Right lobe of liver (tissue), 4 donors: ENCODE measurements at regions not wholly inside any gene's neighbourhood (a gene's known extent, or its start where the extent isn't known, plus 50 kb on each side); places are given as distances from the start of the nearest gene placed in this dataset.

ENCODE experiments used
- POLR2A ChIP-seq: fragments of 450-650 bp; IDR thresholded peaks from one replicate; pipeline ENCODE4 v1.6.1; 2017; ENCODE audit warnings: antibody characterized with exemption, mild to moderate bottlenecking
- TF ChIP-seq, protein P1 (sequence below), 4 donors: fragments of 200-600 bp in 3 of 4; fragments of 450-650 bp in 1 of 4; IDR thresholded peaks; one replicate each; pipeline versions ENCODE4 v1.5.1 to v1.8.0; 2016 to 2022; ENCODE audit warnings: antibody characterized with exemption in 4 of 4, mild to moderate bottlenecking in 2 of 4
- donor health status: DM: no; HTN: no; CAD: no.
- donor health status: DM: no; HTN: no; CAD: no.
- donor health status: DM: no; HTN: yes; CAD: no.

DNA sequence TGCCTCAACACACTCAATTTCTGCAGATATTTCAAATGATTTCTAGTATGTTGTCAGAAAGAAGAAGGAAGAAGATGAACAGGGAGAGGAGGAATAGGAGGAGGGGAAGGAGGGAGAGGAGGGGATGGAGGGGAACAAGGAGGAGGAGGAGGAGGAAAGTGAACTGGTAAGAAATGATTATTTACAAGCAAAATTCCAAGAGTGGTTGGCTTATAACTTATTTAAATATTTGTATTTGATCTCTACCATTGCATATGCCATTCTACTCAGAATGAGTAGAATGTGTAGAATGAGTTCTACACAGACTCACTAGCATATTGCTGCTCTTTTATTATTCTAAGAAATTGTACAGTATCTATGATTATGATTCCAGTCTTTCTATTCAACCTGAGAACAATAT is 866.2 kb upstream of the DDX18 start:
- TF ChIP-seq POLR2A = no peak
- TF ChIP-seq, protein P1, sequence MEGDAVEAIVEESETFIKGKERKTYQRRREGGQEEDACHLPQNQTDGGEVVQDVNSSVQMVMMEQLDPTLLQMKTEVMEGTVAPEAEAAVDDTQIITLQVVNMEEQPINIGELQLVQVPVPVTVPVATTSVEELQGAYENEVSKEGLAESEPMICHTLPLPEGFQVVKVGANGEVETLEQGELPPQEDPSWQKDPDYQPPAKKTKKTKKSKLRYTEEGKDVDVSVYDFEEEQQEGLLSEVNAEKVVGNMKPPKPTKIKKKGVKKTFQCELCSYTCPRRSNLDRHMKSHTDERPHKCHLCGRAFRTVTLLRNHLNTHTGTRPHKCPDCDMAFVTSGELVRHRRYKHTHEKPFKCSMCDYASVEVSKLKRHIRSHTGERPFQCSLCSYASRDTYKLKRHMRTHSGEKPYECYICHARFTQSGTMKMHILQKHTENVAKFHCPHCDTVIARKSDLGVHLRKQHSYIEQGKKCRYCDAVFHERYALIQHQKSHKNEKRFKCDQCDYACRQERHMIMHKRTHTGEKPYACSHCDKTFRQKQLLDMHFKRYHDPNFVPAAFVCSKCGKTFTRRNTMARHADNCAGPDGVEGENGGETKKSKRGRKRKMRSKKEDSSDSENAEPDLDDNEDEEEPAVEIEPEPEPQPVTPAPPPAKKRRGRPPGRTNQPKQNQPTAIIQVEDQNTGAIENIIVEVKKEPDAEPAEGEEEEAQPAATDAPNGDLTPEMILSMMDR (IDR thresholded peaks at IDR 0.05) = no peak
